HEK293 (cell line): ENCODE measurements at regions not wholly inside any gene's neighbourhood (a gene's known extent, or its start where the extent isn't known, plus 50 kb on each side); places are given as distances from the start of the nearest gene placed in this dataset.

Experiments
- CTCF ChIA-PET: fragments of 350-600 bp; formaldehyde crosslinking; extraction: SDS; loops from one replicate; lab custom pipeline; 2021; ENCODE audit warnings: antibody characterized with exemption; lab: Yijun Ruan, JAX
- POLR2A ChIA-PET: fragments of 300-600 bp; formaldehyde crosslinking; extraction: SDS; loops from one replicate; lab custom pipeline; 2020; ENCODE audit warnings: antibody characterized with exemption, inconsistent platforms; lab: Yijun Ruan, JAX
- H3K27ac ChIP-seq: fragments of 200-500 bp; sonication (Bioruptor generic); 2 replicates; pipeline ENCODE4 v1.5.1; 2014; ENCODE audit warnings: low read depth, low read length, control low read depth, inconsistent platforms; ENCODE audit errors: extremely low read depth
- H3K36me3 ChIP-seq, 2 experiments: fragments of 200-500 bp in 1 of 2; sonication (Bioruptor generic) in 1 of 2; 1 replicate in 1 of 2; 2 replicates in 1 of 2; pipeline ENCODE4 v1.5.1; 2014 to 2017; ENCODE audit warnings: inconsistent platforms in 2 of 2, low read length in 2 of 2; ENCODE audit not compliant: control insufficient read depth in 2 of 2, insufficient read depth in 1 of 2
- H3K4me1 ChIP-seq: fragments of 200-500 bp; sonication (Bioruptor generic); 2 replicates; pipeline ENCODE4 v1.5.1; 2014; ENCODE audit warnings: mild to moderate bottlenecking, low read length, inconsistent platforms; ENCODE audit not compliant: control insufficient read depth, insufficient read depth
- H3K4me3 ChIP-seq: 2 replicates; pipeline ENCODE4 v1.5.1; 2011; ENCODE audit warnings: low read depth, mild to moderate bottlenecking, control low read depth, low read length, moderate library complexity
- H3K9me3 ChIP-seq: fragments of 200-500 bp; sonication (Bioruptor generic); 2 replicates; pipeline ENCODE4 v1.5.1; 2014; ENCODE audit warnings: low read depth, low read length, inconsistent platforms; ENCODE audit not compliant: control insufficient read depth, insufficient read depth
- EGR2 ChIP-seq: fragments of 450-650 bp; formaldehyde crosslinking; IDR thresholded peaks from 2 replicates; pipeline ENCODE4 v1.5.1; 2016; ENCODE audit warnings: low read depth, missing biosample characterization, missing genetic modification characterization
- FEZF1 ChIP-seq: fragments of 450-650 bp; formaldehyde crosslinking; IDR thresholded peaks from 2 replicates; pipeline ENCODE4 v1.5.1; 2016; ENCODE audit warnings: missing biosample characterization, missing genetic modification characterization
- GLI4 ChIP-seq: fragments of 450-650 bp; formaldehyde crosslinking; IDR thresholded peaks from 2 replicates; pipeline ENCODE4 v1.5.1; 2016; ENCODE audit warnings: missing biosample characterization, missing genetic modification characterization
- KLF9 ChIP-seq: fragments of 450-650 bp; formaldehyde crosslinking; IDR thresholded peaks from 2 replicates; pipeline ENCODE4 v1.5.1; 2016; ENCODE audit warnings: missing biosample characterization, missing genetic modification characterization, low read depth
- SALL2 ChIP-seq: fragments of 450-650 bp; formaldehyde crosslinking; IDR thresholded peaks from 2 replicates; pipeline ENCODE4 v1.5.0; 2017; ENCODE audit warnings: missing biosample characterization, mild to moderate bottlenecking, missing genetic modification characterization, borderline replicate concordance
- ZBTB10 ChIP-seq: fragments of 450-650 bp; formaldehyde crosslinking; IDR thresholded peaks from 2 replicates; pipeline ENCODE4 v1.5.1; 2016; ENCODE audit warnings: missing biosample characterization, missing genetic modification characterization
- ZBTB26 ChIP-seq: fragments of 450-650 bp; formaldehyde crosslinking; optimal IDR thresholded peaks from 2 replicates; pipeline ENCODE3; 2016; ENCODE audit warnings: missing biosample characterization, mild to moderate bottlenecking, missing genetic modification characterization
- ZEB2 ChIP-seq: fragments of 450-650 bp; formaldehyde crosslinking; IDR thresholded peaks from 2 replicates; pipeline ENCODE4 v1.5.1; 2016; ENCODE audit warnings: missing biosample characterization, missing genetic modification characterization
- ZNF174 ChIP-seq: fragments of 450-650 bp; formaldehyde crosslinking; IDR thresholded peaks from 2 replicates; pipeline ENCODE4 v1.5.0; 2017; ENCODE audit warnings: missing biosample characterization, mild to moderate bottlenecking, missing genetic modification characterization
- ZNF23 ChIP-seq: fragments of 450-650 bp; formaldehyde crosslinking; IDR thresholded peaks from 2 replicates; pipeline ENCODE4 v1.5.1; 2016; ENCODE audit warnings: missing biosample characterization, missing genetic modification characterization, borderline replicate concordance
- ZNF335 ChIP-seq: fragments of 450-650 bp; formaldehyde crosslinking; conservative IDR thresholded peaks from 2 replicates; pipeline ENCODE4 v1.5.1; 2016; ENCODE audit warnings: missing biosample characterization, missing genetic modification characterization
- ZNF404 ChIP-seq: fragments of 450-650 bp; formaldehyde crosslinking; IDR thresholded peaks from 2 replicates; pipeline ENCODE4 v1.5.1; 2017; ENCODE audit warnings: missing biosample characterization, missing genetic modification characterization
- ZNF48 ChIP-seq: fragments of 450-650 bp; formaldehyde crosslinking; IDR thresholded peaks from 2 replicates; pipeline ENCODE4 v1.5.1; 2016; ENCODE audit warnings: missing biosample characterization, missing genetic modification characterization
- ZNF501 ChIP-seq: fragments of 450-650 bp; formaldehyde crosslinking; IDR thresholded peaks from 2 replicates; pipeline ENCODE4 v1.5.1; 2016; ENCODE audit warnings: missing biosample characterization, missing genetic modification characterization
- ZNF510 ChIP-seq: fragments of 450-650 bp; formaldehyde crosslinking; IDR thresholded peaks from 2 replicates; pipeline ENCODE4 v1.5.1; 2018; ENCODE audit warnings: mild to moderate bottlenecking, missing genetic modification characterization, missing biosample characterization; ENCODE audit not compliant: insufficient replicate concordance
- ZNF621 ChIP-seq: fragments of 450-650 bp; formaldehyde crosslinking; IDR thresholded peaks from 2 replicates; pipeline ENCODE4 v1.5.1; 2017; ENCODE audit warnings: missing biosample characterization, missing genetic modification characterization
- ZNF639 ChIP-seq: fragments of 450-650 bp; formaldehyde crosslinking; IDR thresholded peaks from 2 replicates; pipeline ENCODE4 v1.5.1; 2016; ENCODE audit warnings: missing biosample characterization, missing genetic modification characterization
- ZNF677 ChIP-seq: fragments of 450-650 bp; IDR thresholded peaks from 2 replicates; pipeline ENCODE4 v1.5.0; 2018; ENCODE audit warnings: missing biosample characterization, mild to moderate bottlenecking, missing genetic modification characterization, moderate library complexity
- ZNF843 ChIP-seq: fragments of 450-650 bp; formaldehyde crosslinking; IDR thresholded peaks from 2 replicates; pipeline ENCODE4 v1.5.1; 2016; ENCODE audit warnings: missing biosample characterization, missing genetic modification characterization
- ZXDB ChIP-seq: fragments of 450-650 bp; formaldehyde crosslinking; IDR thresholded peaks from 2 replicates; pipeline ENCODE4 v1.5.1; 2016; ENCODE audit warnings: missing biosample characterization, missing genetic modification characterization

GRCh38 chr4:59536428-59536827 lies 1663.7 kb upstream of the ADGRL3 start:
- Histone ChIP-seq H3K4me1 (no peaks in the 10 kb centered on the region), H3K9me3 (no peaks in the 10 kb centered on the region), H3K27ac (no peak overlapping the region), H3K36me3 (no peaks in the 10 kb centered on the region), H3K4me3 (no peak overlapping the region)
- ChIA-PET POLR2A (no interaction called here), CTCF (no interaction called here)
- TF ChIP-seq GLI4 (tag by site-specific recombination) (no peak), ZBTB26 (tag by site-specific recombination) (no peak), ZNF501 (tag by site-specific recombination) (no peak), ZNF639 (no peak), SALL2 (tag by site-specific recombination) (no peak), ZXDB (tag by site-specific recombination) (no peak), ZBTB10 (tag by site-specific recombination) (no peak), ZNF174 (tag by site-specific recombination) (no peak), ZNF621 (tag by site-specific recombination) (no peak), EGR2 (tag by site-specific recombination) (no peak), ZNF335 (tag by site-specific recombination) (no peak), ZNF677 (tag by site-specific recombination) (no peak), ZNF48 (tag by site-specific recombination) (no peak)

GRCh38 chr4:59537246-59537886 lies 1662.8 kb upstream of the ADGRL3 start:
- H3K27ac ChIP-seq = no peak overlapping the region
- H3K4me1 ChIP-seq = no peaks in the 10 kb centered on the region
- ChIA-PET CTCF (no interaction called here), POLR2A (no interaction called here)
- H3K4me3 ChIP-seq = no peak overlapping the region
- H3K9me3 ChIP-seq = no peaks in the 10 kb centered on the region
- no peak for TF ChIP-seq FEZF1
- TF ChIP-seq KLF9 (tag by site-specific recombination) = no peak
- no peak for TF ChIP-seq ZEB2 (tag by site-specific recombination)
- no peak for TF ChIP-seq ZNF23 (tag by site-specific recombination)
- TF ChIP-seq ZNF404 (tag by site-specific recombination) = no peak
- TF ChIP-seq ZNF843 = no peak
- TF ChIP-seq ZNF510 (tag by site-specific recombination) = no peak
- H3K36me3 ChIP-seq = no peaks in the 10 kb centered on the region
